GM12864 (cell line): ENCODE measurements at regions not wholly inside any gene's neighbourhood (a gene's known extent, or its start where the extent isn't known, plus 50 kb on each side); places are given as distances from the start of the nearest gene placed in this dataset.
"Not testable (repeated sequence)": the region's sequence is repeated elsewhere in the genome, so short reads cannot be mapped to it uniquely, and the experiment has no call there.

Source experiments
- DNase-seq: peaks from one replicate; pipeline ENCODE4 v3.0.0-alpha.2; 2011; ENCODE audit warnings: low read depth
- H3K4me3 ChIP-seq: 2 replicates; pipeline ENCODE4 v1.5.1; 2011; ENCODE audit warnings: mild to moderate bottlenecking, low read depth, low read length, control low read depth
- CTCF ChIP-seq: IDR thresholded peaks from 2 replicates; pipeline ENCODE4 v1.5.1; 2011; ENCODE audit warnings: low read depth, mild to moderate bottlenecking, moderate library complexity, low read length, control low read depth, inconsistent platforms; ENCODE audit errors: missing control alignments

GRCh38 chr6:170056278-170056711 is 234.6 kb downstream of the DLL1 start:
- DNase-seq = no peak
- H3K4me3 ChIP-seq = no peak overlapping the region
- TF ChIP-seq CTCF = no peak

- not testable (repeated sequence) for H3K4me3 ChIP-seq, DNase-seq
Measured at GRCh38 chr6:170055797-170056196, 235.1 kb downstream of the DLL1 start.

GRCh38 chr6:170053966-170054661 is 236.8 kb downstream of the DLL1 start:
- no peak for TF ChIP-seq CTCF
- DNase-seq = no peak
- no peak overlapping the region for H3K4me3 ChIP-seq

- no peak for TF ChIP-seq CTCF
- no peak for DNase-seq
- H3K4me3 ChIP-seq = no peak overlapping the region
Measured at GRCh38 chr6:170052991-170053821, 237.7 kb downstream of the DLL1 start.

GRCh38 chr6:170051229-170052172 is 239.4 kb downstream of the DLL1 start:
- TF ChIP-seq CTCF = no peak

GRCh38 chr6:170050591-170051041 is 240.3 kb downstream of the DLL1 start:
- TF ChIP-seq CTCF = no peak
- no peak for DNase-seq
- H3K4me3 ChIP-seq = no peak overlapping the region

More at GRCh38 chr6:170051229-170052172, 239.4 kb downstream of the DLL1 start:
- DNase-seq = no peak
- no peak overlapping the region for H3K4me3 ChIP-seq
